OCI-LY1 (cell line): ENCODE measurements at regions not wholly inside any gene's neighbourhood (a gene's known extent, or its start where the extent isn't known, plus 50 kb on each side); places are given as distances from the start of the nearest gene placed in this dataset.

Source experiments
- H2AFZ ChIP-seq: fragments of 200-600 bp; sonication (generic), shearing (Covaris generic); 2 replicates; pipeline ENCODE4 v1.6.0; 2014; ENCODE audit warnings: antibody characterized with exemption, mild to moderate bottlenecking, low read length
- H3F3A ChIP-seq: fragments of 200-600 bp; sonication (generic), shearing (Covaris generic); 2 replicates; pipeline ENCODE4 v1.6.0; 2014; ENCODE audit warnings: mild to moderate bottlenecking, antibody characterized with exemption, low read length, moderate library complexity; ENCODE audit not compliant: insufficient read depth
- H3K27ac ChIP-seq: fragments of 200-600 bp; sonication (generic); 2 replicates; pipeline ENCODE4 v1.5.1; 2014; ENCODE audit warnings: low read length, mixed run types, mild to moderate bottlenecking, low read depth; ENCODE audit not compliant: poor library complexity, severe bottlenecking
- H3K27me3 ChIP-seq: fragments of 200-600 bp; sonication (generic); 2 replicates; pipeline ENCODE4 v1.6.0; 2014; ENCODE audit warnings: antibody characterized with exemption, mild to moderate bottlenecking, low read length, moderate library complexity; ENCODE audit not compliant: insufficient read depth
- H3K36me3 ChIP-seq: fragments of 200-600 bp; sonication (generic); 2 replicates; pipeline ENCODE4 v1.6.1; 2014; ENCODE audit warnings: mild to moderate bottlenecking, antibody characterized with exemption, low read length, moderate library complexity, mixed read lengths; ENCODE audit not compliant: insufficient read depth
- H3K4me1 ChIP-seq: fragments of 200-600 bp; sonication (generic); 2 replicates; pipeline ENCODE4 v1.5.1; 2014; ENCODE audit warnings: mild to moderate bottlenecking, low read length, moderate library complexity; ENCODE audit not compliant: insufficient read depth, severe bottlenecking
- H3K4me2 ChIP-seq: fragments of 200-600 bp; sonication (generic), shearing (Covaris generic); 2 replicates; pipeline ENCODE4 v1.6.1; 2014; ENCODE audit warnings: low read length
- H3K4me3 ChIP-seq: fragments of 200-600 bp; sonication (generic); 2 replicates; pipeline ENCODE4 v1.5.1; 2014; ENCODE audit warnings: low read length, low read depth, mild to moderate bottlenecking, mixed read lengths; ENCODE audit not compliant: poor library complexity, severe bottlenecking
- H3K79me2 ChIP-seq: fragments of 200-600 bp; shearing (Covaris generic); 2 replicates; pipeline ENCODE4 v1.6.1; 2016; ENCODE audit warnings: mixed run types, low read length, mixed read lengths; ENCODE audit not compliant: insufficient read depth
- H3K9ac ChIP-seq: fragments of 200-600 bp; sonication (generic), shearing (Covaris generic); 2 replicates; pipeline ENCODE4 v1.6.1; 2014; ENCODE audit warnings: mild to moderate bottlenecking, low read length, mixed read lengths
- H3K9me2 ChIP-seq: fragments of 200-600 bp; sonication (generic), shearing (Covaris generic); 2 replicates; pipeline ENCODE4 v1.6.1; 2014; ENCODE audit warnings: low read depth, mild to moderate bottlenecking, low read length, mixed read lengths
- H3K9me3 ChIP-seq: fragments of 200-600 bp; shearing (Covaris generic); 2 replicates; pipeline ENCODE4 v1.6.1; 2014; ENCODE audit warnings: low read length, mixed read lengths
- H4K20me1 ChIP-seq: fragments of 200-600 bp; sonication (generic), shearing (Covaris generic); 2 replicates; pipeline ENCODE4 v1.6.0; 2016; ENCODE audit warnings: mild to moderate bottlenecking, low read length; ENCODE audit not compliant: insufficient read depth
- CTCF ChIP-seq: fragments of 200-600 bp; sonication (generic), shearing (Covaris generic); IDR thresholded peaks from 2 replicates; pipeline ENCODE4 v1.5.1; 2017; ENCODE audit warnings: mild to moderate bottlenecking, antibody characterized with exemption, low read length, moderate library complexity, mixed read lengths
- EZH2 ChIP-seq: fragments of 200-600 bp; sonication (generic), shearing (Covaris generic); IDR thresholded peaks from 2 replicates; pipeline ENCODE4 v1.8.0; 2017; ENCODE audit warnings: borderline replicate concordance, mixed run types, mild to moderate bottlenecking, antibody characterized with exemption, low read length, moderate library complexity, mixed read lengths

- TF ChIP-seq CTCF (no peak), EZH2 (no peak)
- no peaks in the 10 kb centered on the region for H4K20me1 ChIP-seq
- H3K4me2 ChIP-seq, result no peak overlapping the region
These were observed 451.5 kb upstream of the CHST9 start for GRCh38 chr18:27636576-27637085.

GRCh38 chr18:27632706-27633105 is 447.6 kb upstream of the CHST9 start:
- no peaks in the 10 kb centered on the region for H3K4me1 ChIP-seq
- H3K9ac ChIP-seq, result no peak overlapping the region
- no peaks in the 10 kb centered on the region for H3K9me3 ChIP-seq
- no peak overlapping the region for H3K27ac ChIP-seq
- H3K79me2 ChIP-seq, result no peaks in the 10 kb centered on the region
- H3K27me3 ChIP-seq, result no peaks in the 10 kb centered on the region
- H3F3A ChIP-seq, result no peaks in the 10 kb centered on the region
- no peaks in the 10 kb centered on the region for H3K36me3 ChIP-seq
- no peak for TF ChIP-seq EZH2
- TF ChIP-seq CTCF, result no peak
- no peaks in the 10 kb centered on the region for H4K20me1 ChIP-seq
- H3K4me2 ChIP-seq, result no peak overlapping the region
- H3K4me3 ChIP-seq, result no peak overlapping the region
- no peak overlapping the region for H2AFZ ChIP-seq
- H3K9me2 ChIP-seq, result no peaks in the 10 kb centered on the region

More at GRCh38 chr18:27636576-27637085, 451.5 kb upstream of the CHST9 start:
- no peak overlapping the region for H2AFZ ChIP-seq
- no peak overlapping the region for H3K27ac ChIP-seq
- no peaks in the 10 kb centered on the region for H3K27me3 ChIP-seq
- H3K4me1 ChIP-seq, result no peaks in the 10 kb centered on the region
- no peaks in the 10 kb centered on the region for H3K9me2 ChIP-seq
- no peak overlapping the region for H3K4me3 ChIP-seq
- H3F3A ChIP-seq, result no peaks in the 10 kb centered on the region
- no peak overlapping the region for H3K9ac ChIP-seq
- no peaks in the 10 kb centered on the region for H3K79me2 ChIP-seq
- H3K36me3 ChIP-seq, result no peaks in the 10 kb centered on the region
- H3K9me3 ChIP-seq, result no peaks in the 10 kb centered on the region

GRCh38 chr18:27627927-27628326 is 442.8 kb upstream of the CHST9 start:
- TF ChIP-seq CTCF (no peak), EZH2 (no peak)
- Histone ChIP-seq H3K27me3 (no peaks in the 10 kb centered on the region), H3F3A (no peaks in the 10 kb centered on the region), H3K9me3 (no peaks in the 10 kb centered on the region), H3K4me2 (no peak overlapping the region), H2AFZ (no peak overlapping the region), H3K27ac (no peak overlapping the region), H3K9me2 (no peaks in the 10 kb centered on the region), H3K79me2 (no peaks in the 10 kb centered on the region), H4K20me1 (no peaks in the 10 kb centered on the region), H3K4me1 (no peaks in the 10 kb centered on the region), H3K4me3 (no peak overlapping the region), H3K36me3 (no peaks in the 10 kb centered on the region), H3K9ac (no peak overlapping the region)
